SJCRH30 (cell line): ENCODE measurements at regions not wholly inside any gene's neighbourhood (a gene's known extent, or its start where the extent isn't known, plus 50 kb on each side); places are given as distances from the start of the nearest gene placed in this dataset.
"Not testable (repeated sequence)": the region's sequence is repeated elsewhere in the genome, so short reads cannot be mapped to it uniquely, and the experiment has no call there.

Experiments
- DNase-seq, 2 experiments: peaks; one replicate each; pipeline ENCODE4 v3.0.0-alpha.2; 2015 to 2020
- H3K27ac ChIP-seq: fragments of 250-450 bp; sonication (Bioruptor Pico); 2 replicates; pipeline ENCODE4 v1.5.1; 2020; ENCODE audit warnings: mild to moderate bottlenecking, moderate library complexity
- H3K27me3 ChIP-seq: fragments of 250-450 bp; sonication (Bioruptor Pico); 2 replicates; pipeline ENCODE4 v1.5.1; 2020; ENCODE audit warnings: mild to moderate bottlenecking, moderate library complexity
- H3K36me3 ChIP-seq: fragments of 250-450 bp; sonication (Bioruptor Pico); 2 replicates; pipeline ENCODE4 v1.5.1; 2020; ENCODE audit warnings: mild to moderate bottlenecking, moderate library complexity
- H3K4me1 ChIP-seq: fragments of 250-450 bp; sonication (Bioruptor Pico); 2 replicates; pipeline ENCODE4 v1.5.1; 2020; ENCODE audit warnings: mild to moderate bottlenecking, moderate library complexity
- H3K4me3 ChIP-seq: fragments of 250-450 bp; sonication (Bioruptor Pico); 2 replicates; pipeline ENCODE4 v1.5.1; 2020; ENCODE audit warnings: mild to moderate bottlenecking, moderate library complexity
- H3K9me3 ChIP-seq: fragments of 250-450 bp; sonication (Bioruptor Pico); replicated peaks from 2 replicates; pipeline ENCODE4 v1.5.1; 2020; ENCODE audit warnings: mild to moderate bottlenecking, moderate library complexity

- peaks cover 4% of the 10 kb centered on the region for H3K9me3 ChIP-seq
- H3K27me3 ChIP-seq, result no peaks in the 10 kb centered on the region
- H3K27ac ChIP-seq, result peak overlapping the region; percentile 5; the same call in 1 of the 2 replicates
- H3K4me3 ChIP-seq, result no peak overlapping the region
- no peak for DNase-seq
- H3K36me3 ChIP-seq, result no peaks in the 10 kb centered on the region
- H3K4me1 ChIP-seq, result peaks cover 8% of the 10 kb centered on the region
Measured at GRCh38 chr4:75422998-75423397, 91.2 kb downstream of the RCHY1 start.

GRCh38 chr4:75412746-75413145 is 101.5 kb downstream of the RCHY1 start:
- H3K27me3 ChIP-seq, result no peaks in the 10 kb centered on the region
- peaks cover 29% of the 10 kb centered on the region for H3K4me1 ChIP-seq
- H3K4me3 ChIP-seq, result no peak overlapping the region
- DNase-seq, result peak; percentile 87 to 97
- H3K27ac ChIP-seq, result peak overlapping the region; percentile 69
- no peaks in the 10 kb centered on the region for H3K36me3 ChIP-seq
- H3K9me3 ChIP-seq, result peaks cover 11% of the 10 kb centered on the region; the same call in 1 of the 2 replicates

GRCh38 chr4:75398501-75398900 is 115.7 kb downstream of the RCHY1 start:
- Histone ChIP-seq H3K27ac (no peak overlapping the region), H3K4me1 (no peaks in the 10 kb centered on the region), H3K27me3 (no peaks in the 10 kb centered on the region), H3K36me3 (no peaks in the 10 kb centered on the region), H3K9me3 (no peaks in the 10 kb centered on the region), H3K4me3 (no peak overlapping the region)
- no peak for DNase-seq

- no peak for DNase-seq
- Histone ChIP-seq H3K27me3 (no peaks in the 10 kb centered on the region), H3K4me1 (no peaks in the 10 kb centered on the region), H3K36me3 (no peaks in the 10 kb centered on the region), H3K4me3 (no peak overlapping the region), H3K9me3 (no peaks in the 10 kb centered on the region), H3K27ac (no peak overlapping the region)
Measured at GRCh38 chr4:75391489-75392166, 122.6 kb downstream of the RCHY1 start.

GRCh38 chr4:75386426-75386825 is 127.8 kb downstream of the RCHY1 start:
- H3K27me3 ChIP-seq, H3K4me3 ChIP-seq, DNase-seq, H3K36me3 ChIP-seq, H3K4me1 ChIP-seq, H3K27ac ChIP-seq, H3K9me3 ChIP-seq: not testable (repeated sequence)

- DNase-seq, result peak in 1 of 2 experiments; percentile 36
- H3K4me3 ChIP-seq, result no peak overlapping the region
- H3K36me3 ChIP-seq, result no peaks in the 10 kb centered on the region
- H3K4me1 ChIP-seq, result peaks cover 6% of the 10 kb centered on the region; the same call in 1 of the 2 replicates
- H3K9me3 ChIP-seq, result peaks cover 5% of the 10 kb centered on the region
- H3K27me3 ChIP-seq, result no peaks in the 10 kb centered on the region
- H3K27ac ChIP-seq, result peak overlapping the region; percentile 2; the same call in 1 of the 2 replicates
Measured at GRCh38 chr4:75385106-75385505, 129.1 kb downstream of the RCHY1 start.

- Histone ChIP-seq H3K27me3 (no peaks in the 10 kb centered on the region), H3K4me3 (no peak overlapping the region), H3K36me3 (no peaks in the 10 kb centered on the region), H3K9me3 (peaks cover 4% of the 10 kb centered on the region; the same call in 1 of the 2 replicates), H3K4me1 (peaks cover 5% of the 10 kb centered on the region), H3K27ac (no peak overlapping the region)
- no peak for DNase-seq
Measured at GRCh38 chr4:75376543-75376942, 137.7 kb downstream of the RCHY1 start.

- Histone ChIP-seq H3K27me3 (no peaks in the 10 kb centered on the region), H3K27ac (peak overlapping the region; percentile 93), H3K4me1 (peaks cover 28% of the 10 kb centered on the region), H3K9me3 (no peaks in the 10 kb centered on the region), H3K36me3 (no peaks in the 10 kb centered on the region), H3K4me3 (no peak overlapping the region)
- no peak for DNase-seq
Measured at GRCh38 chr4:75371915-75372314, 142.3 kb downstream of the RCHY1 start.

GRCh38 chr4:75370576-75370975 is 143.6 kb downstream of the RCHY1 start:
- DNase-seq, result peak; percentile 57 to 91

GRCh38 chr4:75345423-75345822 is 168.8 kb downstream of the RCHY1 start:
- Histone ChIP-seq H3K4me3 (no peak overlapping the region), H3K4me1 (peaks cover 20% of the 10 kb centered on the region), H3K27ac (peak overlapping the region; percentile 32; the same call in 1 of the 2 replicates), H3K36me3 (no peaks in the 10 kb centered on the region), H3K27me3 (no peaks in the 10 kb centered on the region), H3K9me3 (0 out of 2 replicates have a peak, but pooled peaks cover 6% of the 10 kb centered on the region)
- no peak for DNase-seq

More at GRCh38 chr4:75370576-75370975, 143.6 kb downstream of the RCHY1 start:
- H3K4me1 ChIP-seq, result peaks cover 33% of the 10 kb centered on the region
- no peaks in the 10 kb centered on the region for H3K36me3 ChIP-seq
- no peaks in the 10 kb centered on the region for H3K9me3 ChIP-seq
- no peak overlapping the region for H3K4me3 ChIP-seq
- H3K27me3 ChIP-seq, result no peaks in the 10 kb centered on the region
- peak overlapping the region; percentile 93 for H3K27ac ChIP-seq

- Histone ChIP-seq H3K4me1 (peaks cover 23% of the 10 kb centered on the region), H3K36me3 (no peaks in the 10 kb centered on the region), H3K9me3 (0 out of 2 replicates have a peak, but pooled peaks cover 6% of the 10 kb centered on the region), H3K27ac (peak overlapping the region; percentile 32; the same call in 1 of the 2 replicates), H3K4me3 (no peak overlapping the region), H3K27me3 (no peaks in the 10 kb centered on the region)
- DNase-seq, result peak; percentile 16 to 61
Measured at GRCh38 chr4:75344915-75345314, 169.3 kb downstream of the RCHY1 start.

GRCh38 chr4:75343333-75343732 is 170.9 kb downstream of the RCHY1 start:
- H3K36me3 ChIP-seq, result no peaks in the 10 kb centered on the region
- H3K27me3 ChIP-seq, result no peaks in the 10 kb centered on the region
- H3K9me3 ChIP-seq, result 0 out of 2 replicates have a peak, but pooled peaks cover 9% of the 10 kb centered on the region
- H3K4me3 ChIP-seq, result no peak overlapping the region
- H3K4me1 ChIP-seq, result peaks cover 32% of the 10 kb centered on the region
- no peak for DNase-seq
- no peak overlapping the region for H3K27ac ChIP-seq

- H3K27me3 ChIP-seq, result no peaks in the 10 kb centered on the region
- no peak overlapping the region for H3K4me3 ChIP-seq
- DNase-seq, result peak in 1 of 2 experiments; percentile 37
- H3K27ac ChIP-seq, result no peak overlapping the region
- H3K4me1 ChIP-seq, result peaks cover 31% of the 10 kb centered on the region
- H3K36me3 ChIP-seq, result no peaks in the 10 kb centered on the region
- H3K9me3 ChIP-seq, result 0 out of 2 replicates have a peak, but pooled peaks cover 9% of the 10 kb centered on the region
Measured at GRCh38 chr4:75340561-75340960, 173.6 kb downstream of the RCHY1 start.

- H3K4me3 ChIP-seq, result no peak overlapping the region
- no peaks in the 10 kb centered on the region for H3K36me3 ChIP-seq
- no peaks in the 10 kb centered on the region for H3K27me3 ChIP-seq
- H3K4me1 ChIP-seq, result peaks cover 16% of the 10 kb centered on the region
- H3K9me3 ChIP-seq, result 0 out of 2 replicates have a peak, but pooled peaks cover 12% of the 10 kb centered on the region
- peak; percentile 17 to 27 for DNase-seq
- peak overlapping the region; percentile 41; the same call in 1 of the 2 replicates for H3K27ac ChIP-seq
Measured at GRCh38 chr4:75338352-75338880, 175.8 kb downstream of the RCHY1 start.

GRCh38 chr4:75327804-75328512 is 186.2 kb downstream of the RCHY1 start:
- H3K4me1 ChIP-seq, result 0 out of 2 replicates have a peak, but pooled peaks cover 2% of the 10 kb centered on the region
- H3K27ac ChIP-seq, result no peak overlapping the region
- H3K4me3 ChIP-seq, result no peak overlapping the region
- no peaks in the 10 kb centered on the region; the same call in 1 of the 2 replicates for H3K9me3 ChIP-seq
- no peaks in the 10 kb centered on the region for H3K27me3 ChIP-seq
- H3K36me3 ChIP-seq, result no peaks in the 10 kb centered on the region
- DNase-seq, result peak; percentile 11 to 23
